ENCODE measurements at regions not wholly inside any gene's neighbourhood (a gene's known extent, or its start where the extent isn't known, plus 50 kb on each side); places are given as distances from the start of the nearest gene placed in this dataset.
"Not testable (repeated sequence)": the region's sequence is repeated elsewhere in the genome, so short reads cannot be mapped to it uniquely, and the experiment has no call there.

DNA sequence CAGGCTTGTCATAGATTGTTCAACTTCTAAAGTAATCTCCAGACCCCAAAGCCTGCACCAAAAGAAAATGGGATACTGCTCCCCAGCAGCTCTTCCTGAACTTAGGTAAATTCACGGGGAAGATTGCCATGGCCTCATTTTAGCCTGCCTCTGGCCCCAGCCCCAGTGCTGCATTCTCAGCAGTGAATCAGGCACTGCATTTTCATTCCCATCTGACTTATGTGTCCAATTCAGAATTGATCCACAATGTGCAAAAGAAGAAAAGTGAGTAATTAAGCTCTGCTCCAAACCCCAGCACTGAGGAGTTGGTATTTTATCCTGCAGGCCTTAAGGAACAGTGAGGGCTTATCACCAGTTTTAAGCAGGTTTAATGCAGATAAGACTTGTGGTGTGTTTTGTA, 176.4 kb downstream of the KCTD12 start:
- ATAC-seq (no peak), DNase-seq (no peak)

DNA sequence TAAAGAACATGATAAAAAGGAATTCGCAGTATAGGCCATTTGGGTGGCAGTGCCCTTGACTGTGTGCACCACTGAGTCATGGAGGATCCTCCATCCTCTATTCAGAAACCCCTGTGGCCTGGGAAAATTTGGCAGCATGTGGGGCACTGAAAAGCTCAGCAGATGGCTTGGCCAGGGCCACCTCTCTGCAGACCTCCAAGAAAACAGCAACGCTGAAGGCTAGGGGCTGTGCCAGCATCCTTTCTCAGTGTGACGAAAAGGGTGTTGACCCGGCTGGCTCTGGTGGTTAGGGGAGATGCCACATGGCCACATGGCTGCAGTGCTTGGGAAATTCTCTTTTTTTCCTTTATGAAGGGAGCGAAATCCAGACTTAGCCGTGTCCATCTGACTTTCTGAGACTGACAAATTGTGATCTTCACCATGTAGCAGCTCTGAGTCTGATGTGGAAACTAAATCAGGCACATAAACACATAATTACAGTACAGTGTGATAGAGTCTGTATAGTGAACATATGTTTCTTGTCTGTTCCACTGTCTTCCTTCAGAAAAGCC, 178.0 kb downstream of the KCTD12 start:
- ATAC-seq (no peak), DNase-seq (no peak)

DNA sequence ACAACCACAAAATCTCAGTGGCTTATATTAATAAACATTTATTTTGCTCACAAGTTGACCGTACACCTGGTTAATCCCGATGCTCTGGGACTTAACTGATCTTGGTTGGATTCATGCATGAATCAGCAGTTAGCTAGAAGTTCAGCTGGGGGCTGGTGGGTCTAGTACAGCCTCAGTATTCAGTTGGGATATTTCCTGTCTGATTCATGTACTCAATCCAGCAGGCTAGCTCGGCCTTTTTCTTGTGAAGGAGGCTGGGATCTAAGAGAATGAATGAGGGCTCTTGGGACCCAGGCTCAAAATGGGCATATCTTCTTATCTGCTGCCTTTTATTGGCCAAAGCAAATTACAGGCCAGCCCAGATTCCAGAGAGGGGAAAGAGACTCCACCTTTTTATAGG, 178.8 kb downstream of the KCTD12 start:
- ATAC-seq (no peak), DNase-seq (no peak)

DNA sequence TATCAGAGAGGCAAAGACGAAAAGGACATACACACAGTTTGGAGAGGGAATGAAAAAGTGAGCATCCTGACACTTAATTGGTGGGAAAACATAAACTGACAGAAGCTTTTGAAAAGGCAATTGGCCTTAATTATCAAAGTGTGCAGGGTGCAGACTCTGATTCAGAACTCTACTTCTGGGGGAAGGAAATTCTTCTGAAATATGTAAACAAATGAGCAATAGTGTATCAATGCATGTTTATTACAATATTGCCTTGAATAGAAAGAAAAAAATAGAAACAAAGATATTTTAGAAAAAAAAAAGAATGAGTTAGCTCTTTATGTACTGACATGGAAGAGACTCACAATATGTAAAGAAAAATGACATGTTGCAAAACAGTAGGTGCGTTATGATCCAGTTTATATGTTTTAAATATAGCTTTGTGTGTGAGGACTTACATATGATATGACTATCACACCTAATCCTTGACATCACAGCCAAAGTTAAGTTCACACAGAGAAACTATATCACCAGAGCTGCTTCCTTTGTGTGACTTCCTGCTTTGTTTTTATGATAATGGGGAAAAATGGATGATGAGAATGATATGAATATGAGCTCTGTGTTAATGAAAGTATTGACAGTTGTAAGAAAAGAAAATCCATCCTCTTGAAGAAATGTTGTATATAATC, 182.4 kb downstream of the KCTD12 start:
- ATAC-seq (no peak), DNase-seq (no peak)

DNA sequence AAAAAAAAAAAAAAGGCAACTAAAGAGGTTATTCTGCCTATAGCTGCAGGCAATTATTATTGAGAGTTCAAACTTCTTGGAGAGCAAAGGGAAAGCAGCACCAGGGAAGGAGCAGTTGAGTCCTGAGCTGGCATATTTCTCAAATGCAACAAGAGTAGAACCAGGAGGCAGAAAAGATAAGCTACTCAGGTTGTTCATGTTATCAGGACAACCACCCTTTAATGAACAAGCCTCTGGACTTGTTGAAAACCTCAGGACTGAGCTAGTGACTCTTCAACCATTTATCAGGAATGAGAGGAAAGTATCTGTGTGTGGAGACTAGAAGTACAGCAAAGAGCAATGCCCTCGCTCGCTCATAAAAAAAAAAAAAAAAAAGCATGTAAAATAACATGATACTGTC, 183.0 kb downstream of the KCTD12 start:
- no peak for DNase-seq

DNA sequence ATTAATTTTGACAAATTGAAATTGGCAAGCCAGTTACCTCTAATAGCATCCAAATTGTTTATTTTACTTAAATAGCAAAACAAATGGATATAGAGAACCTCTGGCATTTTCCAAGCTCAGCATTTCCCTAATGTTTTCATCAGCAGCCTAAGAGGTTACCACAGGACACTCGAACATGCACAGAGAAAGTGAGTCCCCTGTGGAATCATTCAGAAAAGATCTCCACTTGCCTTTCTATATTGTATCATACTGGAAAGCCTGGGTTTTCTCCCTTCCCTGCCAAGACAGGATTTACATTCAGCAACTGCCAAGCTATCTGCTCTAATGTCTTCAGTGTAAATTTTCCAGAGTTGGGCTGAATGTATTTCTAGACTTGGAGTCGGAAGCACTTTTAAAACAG, 188.9 kb downstream of the KCTD12 start:
- ATAC-seq = no peak
- DNase-seq = no peak

More for the DNA sequence above, 183.0 kb downstream of the KCTD12 start:
- no peak for ATAC-seq

DNA sequence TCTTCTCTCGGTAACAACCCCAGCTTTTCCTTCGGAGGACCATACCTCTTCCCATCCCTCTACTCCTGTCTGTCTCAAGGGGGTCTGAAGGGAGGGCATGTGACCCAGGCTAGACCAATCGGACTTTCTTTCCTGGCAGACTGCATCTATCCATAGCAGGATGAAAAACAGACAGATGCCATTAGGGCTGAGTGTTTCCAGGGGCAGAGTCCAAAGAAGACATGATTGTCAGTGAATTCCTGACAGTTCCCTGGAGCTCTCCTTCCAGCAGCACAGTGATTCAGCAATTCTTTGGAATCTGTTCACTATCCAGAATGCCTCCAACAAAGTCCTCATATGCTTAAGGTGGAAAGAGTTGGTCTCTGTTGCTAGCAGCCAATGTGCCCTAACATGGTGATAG, 189.8 kb downstream of the KCTD12 start:
- ATAC-seq (no peak), DNase-seq (no peak)

DNA sequence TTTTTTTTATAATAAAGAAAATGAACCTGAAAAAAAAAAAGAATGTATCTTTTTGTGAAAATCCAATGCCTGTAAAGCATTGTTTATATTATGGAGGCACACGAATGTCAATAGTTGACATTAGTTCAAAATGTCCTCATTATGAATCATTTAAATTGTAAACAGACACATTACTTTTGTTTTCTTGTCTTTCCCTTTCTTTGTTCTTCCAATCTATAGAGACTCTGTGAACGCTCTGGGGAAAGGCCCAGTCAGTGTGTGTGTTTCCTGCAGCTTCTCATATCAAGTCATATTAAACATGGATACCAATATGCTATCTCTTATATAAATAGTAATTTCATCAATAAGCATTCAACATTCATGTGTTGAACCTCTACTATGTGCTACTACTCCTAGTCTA, 193.1 kb downstream of the KCTD12 start:
- no peak for DNase-seq
- ATAC-seq = no peak

DNA sequence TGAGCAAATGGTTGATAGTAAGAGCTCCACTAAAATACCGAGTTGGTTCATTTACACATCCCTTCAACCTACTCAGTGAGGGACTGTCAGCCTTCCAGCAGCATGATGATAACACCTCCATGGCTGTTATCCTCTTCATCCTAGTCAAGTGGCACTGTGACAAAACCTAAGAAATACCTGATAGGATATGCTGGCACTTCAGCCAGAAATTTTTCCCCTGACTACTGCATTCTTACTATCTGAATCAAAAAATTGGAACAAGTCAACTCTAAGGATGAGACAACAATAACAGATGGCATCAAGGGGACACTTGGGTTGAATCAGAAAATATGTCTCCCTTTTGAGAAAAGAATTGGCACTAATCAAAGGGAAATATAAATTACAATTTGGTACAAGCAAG, 193.9 kb downstream of the KCTD12 start:
- no peak for ATAC-seq
- no peak for DNase-seq

DNA sequence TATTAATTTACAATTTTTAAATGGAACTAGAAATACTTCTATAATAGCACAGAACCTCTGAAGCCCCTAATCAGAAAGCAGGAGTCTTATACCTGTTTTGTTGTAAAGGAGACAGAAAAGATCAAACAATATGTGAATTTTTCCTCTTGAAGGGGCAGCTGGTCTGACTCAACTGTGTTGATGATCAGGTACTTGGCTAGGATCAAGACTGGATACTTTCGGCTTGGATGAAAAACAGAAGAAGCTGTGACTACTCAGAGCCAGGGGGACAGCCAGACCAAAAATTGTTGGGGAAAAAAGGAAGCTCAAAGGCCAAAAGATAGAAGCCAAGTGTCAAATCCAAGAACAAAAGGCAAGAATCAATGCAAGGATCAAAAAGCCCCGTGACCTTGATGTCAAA, 195.6 kb downstream of the KCTD12 start:
- ATAC-seq (no peak), DNase-seq (no peak)

DNA sequence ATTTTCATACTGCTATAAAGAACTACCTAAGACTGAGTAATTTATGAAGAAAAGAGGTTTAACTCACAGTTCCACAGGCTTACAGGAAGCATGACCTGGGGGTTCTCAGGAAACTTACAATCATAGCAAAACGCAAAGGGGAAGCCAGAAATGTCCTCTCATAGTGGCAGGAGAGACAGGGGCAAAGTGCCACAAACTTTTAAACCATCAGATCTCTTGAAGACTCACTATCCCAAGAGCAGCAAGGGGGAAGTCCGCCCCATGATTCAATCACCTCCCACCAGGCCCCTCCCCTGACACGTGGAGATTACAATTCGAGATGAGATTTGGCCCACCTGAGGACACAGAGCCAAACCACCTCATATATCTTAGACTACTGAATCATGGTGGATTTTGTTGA, 198.7 kb downstream of the KCTD12 start:
- ATAC-seq (peak; percentile 28), DNase-seq (no peak)

DNA sequence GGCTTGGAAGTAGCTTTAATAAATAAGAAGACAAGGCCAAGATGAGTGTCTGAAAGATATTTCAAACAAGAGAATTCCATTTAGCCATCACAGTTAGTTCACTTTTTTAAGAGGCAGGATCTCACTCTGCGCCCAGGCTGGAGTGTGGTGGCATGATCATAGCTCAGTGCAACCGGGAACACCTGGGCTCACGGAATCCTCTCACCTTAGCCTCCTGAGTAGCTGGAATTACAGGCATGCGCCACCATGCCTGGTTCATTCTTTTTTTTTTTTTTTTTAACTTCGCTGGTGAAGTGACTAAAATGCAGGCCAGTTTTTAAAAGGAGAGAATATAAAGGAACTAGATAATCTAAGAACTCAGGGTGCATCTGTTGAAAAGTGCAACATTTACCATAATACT, 200.3 kb downstream of the KCTD12 start:
- ATAC-seq = no peak
- DNase-seq = no peak

DNA sequence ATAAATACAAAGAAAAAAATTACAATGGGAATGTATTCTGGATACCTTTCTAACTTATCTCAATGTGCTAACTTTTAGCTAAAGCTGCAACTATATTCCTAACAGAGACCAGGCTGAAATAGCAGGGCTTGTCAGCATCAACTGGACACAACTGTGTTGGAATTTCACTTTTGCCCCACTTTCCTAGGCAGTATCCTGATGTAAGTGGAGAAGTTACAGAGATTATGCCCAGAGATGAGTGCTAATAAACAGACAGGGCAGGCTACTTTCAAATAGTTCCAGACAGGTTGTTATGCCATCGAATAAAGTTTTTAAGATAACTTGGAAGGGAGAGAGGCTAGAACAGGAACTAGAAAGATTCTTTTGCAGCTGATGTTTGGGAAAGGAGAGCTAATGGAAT, 201.9 kb downstream of the KCTD12 start:
- DNase-seq = no peak
- ATAC-seq = no peak

DNA sequence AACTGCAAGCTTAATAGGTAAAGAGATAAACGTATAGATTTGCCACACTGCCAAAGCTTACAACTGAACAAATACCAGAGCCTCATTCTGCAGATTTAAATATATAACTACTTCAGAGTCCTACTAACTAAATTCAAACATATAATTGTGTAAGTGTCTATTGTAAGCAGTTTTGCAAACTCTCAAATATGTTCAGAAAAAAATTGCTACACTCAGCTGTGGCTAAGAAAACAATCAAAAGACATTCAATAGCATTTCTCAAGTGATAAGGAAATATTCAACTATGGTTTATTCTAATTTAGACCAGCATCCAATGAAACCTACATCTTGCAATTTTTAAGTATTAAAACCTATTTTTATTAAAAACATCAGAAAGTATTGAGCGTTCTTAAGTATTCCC, 202.4 kb downstream of the KCTD12 start:
- DNase-seq (no peak), ATAC-seq (no peak)

DNA sequence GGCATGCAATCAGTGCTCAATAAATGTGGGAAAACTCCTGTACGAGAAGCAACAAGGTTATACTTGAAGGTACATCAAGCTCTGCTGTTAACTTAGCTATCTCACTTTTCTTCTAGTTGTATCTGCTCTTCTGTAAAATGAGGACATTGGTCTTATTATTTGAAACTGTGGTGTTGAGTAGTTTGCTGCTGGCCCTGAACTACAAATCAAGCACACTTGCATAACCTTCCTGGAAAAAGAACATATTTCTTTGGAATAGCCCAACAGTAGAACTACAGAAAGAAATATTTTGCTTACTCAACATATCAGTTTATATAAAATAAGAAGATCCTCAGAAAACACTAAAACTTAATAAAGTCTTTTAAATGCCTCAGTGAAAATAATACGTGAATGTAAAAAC, 203.0 kb downstream of the KCTD12 start:
- DNase-seq = no peak
- ATAC-seq = no peak

DNA sequence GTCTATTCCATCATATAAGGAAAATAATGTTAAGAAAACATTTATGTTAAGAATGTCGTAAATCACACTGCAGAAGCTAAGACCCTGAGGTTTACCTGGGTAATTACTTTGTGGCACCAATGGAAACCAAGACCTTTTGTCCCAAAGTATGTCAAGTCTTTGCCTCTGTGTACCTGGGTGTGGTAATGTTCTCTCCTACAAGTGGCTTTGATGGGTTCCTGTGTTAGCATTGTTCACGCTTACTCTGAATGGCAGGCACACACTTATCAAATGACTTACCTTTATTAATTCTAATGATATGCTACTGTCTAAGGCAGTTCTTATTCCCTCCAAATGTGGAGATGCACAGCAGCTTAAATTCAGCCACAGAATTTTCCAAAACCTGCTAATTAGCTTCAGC, 206.1 kb downstream of the KCTD12 start:
- ATAC-seq (no peak), DNase-seq (no peak)

DNA sequence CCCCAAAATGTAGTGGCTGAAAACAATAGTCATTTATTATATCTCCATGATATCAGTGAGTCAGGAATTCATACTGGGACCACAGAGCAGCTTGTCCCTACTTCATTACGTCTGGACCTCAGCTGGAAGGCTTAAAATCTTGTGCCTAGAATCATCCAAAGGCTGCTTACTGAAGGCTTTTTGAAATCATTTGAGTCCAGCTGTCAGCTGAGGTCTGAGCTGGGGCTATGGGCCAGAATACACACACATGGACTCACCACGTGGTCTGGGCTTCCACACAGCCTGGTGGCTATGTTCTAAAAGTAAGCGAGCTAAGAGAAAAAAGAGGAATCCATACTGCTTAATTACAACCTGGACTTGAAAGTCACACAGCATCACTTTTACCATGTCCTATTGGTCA, 209.2 kb downstream of the KCTD12 start:
- ATAC-seq = no peak

DNA sequence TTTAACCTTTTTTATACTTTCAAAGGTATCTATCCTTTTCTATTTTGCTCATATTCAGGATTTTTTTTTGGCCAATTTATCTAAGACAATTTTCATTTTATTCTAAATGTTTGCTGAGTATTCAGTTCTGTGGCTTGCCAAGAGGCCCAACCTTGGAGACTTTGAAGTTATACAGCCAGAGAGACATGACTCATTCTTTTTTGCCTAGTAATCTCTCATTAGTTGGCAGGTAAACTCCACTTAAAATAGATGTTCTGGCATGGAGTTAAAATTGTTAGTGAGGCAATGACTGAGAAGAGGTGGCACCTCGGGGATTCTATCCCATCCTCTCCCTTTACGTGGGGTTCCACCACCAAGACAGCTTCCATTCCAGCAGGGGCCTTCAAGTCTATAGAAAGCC, 213.8 kb downstream of the KCTD12 start:
- no peak for ATAC-seq

More for the DNA sequence above, 209.2 kb downstream of the KCTD12 start:
- DNase-seq = no peak

DNA sequence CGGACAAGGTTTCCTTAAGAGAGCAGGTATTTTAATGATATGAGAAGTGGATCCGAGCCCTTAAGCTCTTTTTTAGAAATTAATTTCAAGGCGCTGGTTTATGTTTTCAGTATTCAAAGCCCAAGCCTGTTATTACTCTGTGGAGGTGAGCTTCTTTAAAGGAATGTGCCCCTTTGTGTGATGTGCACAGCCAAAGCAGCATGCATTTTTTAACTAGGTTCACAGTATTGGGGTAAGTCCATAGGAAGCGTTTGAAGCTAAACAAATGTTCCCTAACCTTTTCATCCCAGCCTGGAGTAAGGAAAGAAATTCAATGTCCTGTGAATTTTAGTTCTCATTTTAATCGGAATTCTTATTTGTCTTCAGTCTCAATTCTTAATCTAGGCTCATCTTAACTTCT, 217.5 kb downstream of the KCTD12 start:
- DNase-seq = no peak
- no peak for ATAC-seq

More for the DNA sequence above, 213.8 kb downstream of the KCTD12 start:
- DNase-seq = no peak

DNA sequence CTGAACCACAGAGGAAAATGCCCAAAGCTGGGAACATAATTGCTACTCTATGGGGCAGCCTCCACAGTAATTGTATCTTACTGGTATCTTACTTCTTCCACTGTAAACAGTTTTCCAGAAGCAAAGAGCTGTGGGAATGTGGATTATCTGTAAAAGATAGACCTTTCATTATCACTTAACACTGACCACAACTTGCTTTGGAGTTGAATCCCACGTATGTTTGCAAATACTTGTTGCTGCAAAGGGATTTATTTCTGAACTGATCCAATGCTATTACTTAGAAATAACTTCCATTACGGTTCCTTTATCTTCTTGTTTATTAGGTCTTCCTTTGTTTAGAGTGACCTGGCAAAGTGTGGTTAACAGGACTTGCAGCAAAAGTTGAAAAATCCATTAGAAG, 218.1 kb downstream of the KCTD12 start:
- no peak for DNase-seq
- ATAC-seq = no peak

DNA sequence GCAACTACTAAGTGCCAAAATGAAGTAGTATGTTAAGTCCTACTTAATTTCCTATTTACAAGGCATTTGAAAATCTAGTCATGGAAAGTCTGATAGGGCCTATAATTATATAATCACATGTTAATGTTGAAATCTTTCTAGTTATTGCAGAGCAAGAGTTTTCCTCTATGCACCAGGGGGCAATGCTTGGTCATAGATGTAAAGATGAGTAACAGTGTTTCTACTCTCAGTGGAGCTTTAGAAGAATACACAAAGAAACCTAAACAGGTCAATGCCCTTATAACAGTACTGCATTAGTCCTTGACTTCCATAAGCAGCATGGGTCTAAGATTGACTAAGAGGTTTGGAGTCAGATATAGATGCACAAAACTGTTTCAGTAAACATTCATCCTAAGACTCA, 218.7 kb downstream of the KCTD12 start:
- ATAC-seq (peak; percentile 40), DNase-seq (no peak)

DNA sequence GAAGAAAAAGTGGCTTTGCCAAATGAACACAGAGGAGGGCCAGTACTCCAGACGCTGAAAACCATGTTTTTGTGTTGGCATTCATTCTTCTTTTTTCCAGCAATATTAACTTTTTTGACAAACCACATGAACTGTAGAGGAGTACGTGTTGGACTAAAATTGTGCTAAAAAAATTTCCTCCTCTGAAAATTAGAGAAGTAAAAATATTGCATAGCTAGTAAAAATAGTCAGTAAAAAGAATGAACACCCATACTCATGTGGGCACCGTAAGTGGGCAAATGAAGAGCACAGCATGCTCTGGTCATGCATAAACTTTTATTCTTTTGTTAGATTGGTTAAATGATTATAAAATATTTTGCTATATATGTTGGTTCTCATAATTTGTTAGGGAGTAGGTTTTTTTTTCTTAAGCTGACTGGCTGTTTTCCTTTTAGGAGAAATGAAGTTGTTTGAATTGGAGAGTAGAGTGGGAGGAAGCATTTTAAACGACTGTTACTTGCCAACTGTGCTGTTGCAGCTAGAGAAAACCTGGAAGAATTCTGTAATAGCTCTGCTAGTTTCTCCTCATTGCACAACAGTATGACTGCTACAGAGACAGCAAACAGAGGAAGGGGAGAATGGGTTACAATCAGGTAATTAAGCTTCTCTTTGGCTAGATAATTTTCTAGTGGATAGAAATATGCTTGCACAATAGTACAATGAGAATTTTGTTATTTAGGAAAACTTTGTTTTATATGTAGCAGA, 222.4 kb downstream of the KCTD12 start:
- ATAC-seq (no peak), DNase-seq (no peak)

DNA sequence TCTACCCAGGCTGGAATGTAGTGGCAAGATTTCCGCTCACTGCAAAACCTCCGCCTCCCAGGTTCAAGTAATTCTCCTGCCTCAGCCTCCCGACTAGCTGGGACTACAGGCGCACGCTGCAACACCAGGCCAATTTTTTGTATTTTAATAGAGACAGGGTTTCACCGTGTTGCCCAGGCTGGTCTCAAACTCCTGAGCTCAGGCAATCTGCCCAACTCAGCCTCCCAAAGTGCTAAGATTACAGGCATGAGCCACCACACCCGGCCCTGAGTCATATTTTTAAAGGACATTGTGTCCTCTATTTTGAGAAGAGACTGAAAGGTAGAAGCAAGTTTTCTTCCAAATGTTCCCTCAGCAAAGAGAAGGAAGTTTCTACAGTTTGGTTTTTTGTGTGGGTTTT, 227.1 kb downstream of the KCTD12 start:
- ATAC-seq, DNase-seq: not testable (repeated sequence)

DNA sequence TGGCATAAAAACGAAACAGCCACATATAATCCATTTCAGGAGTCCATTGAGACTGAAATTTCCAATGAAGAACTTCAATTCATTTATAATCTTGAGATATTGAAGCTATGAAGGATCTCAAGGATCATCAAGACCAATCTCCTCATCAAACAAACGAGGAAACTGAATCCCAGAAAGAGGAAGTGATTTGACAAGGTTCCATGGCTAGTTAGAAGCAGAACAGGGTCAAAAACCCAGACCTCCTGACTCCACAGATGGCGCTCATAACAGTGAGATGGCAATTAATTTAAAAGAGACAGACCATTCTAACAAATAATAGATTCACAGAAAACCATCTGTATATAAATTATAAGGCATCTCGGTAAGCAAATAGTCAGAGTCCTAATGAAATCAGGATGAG, 229.7 kb downstream of the KCTD12 start:
- ATAC-seq = no peak

More for the DNA sequence above, 229.7 kb downstream of the KCTD12 start:
- no peak for DNase-seq

All from stimulated activated naive CD8-positive, alpha-beta T cell treated with anti-CD3 and anti-CD28 coated beads, Interleukin-15, Interleukin-2, amounts not matched to agents 100 U/mL and 50 U/mL, for 24 hours (primary cell).